HL-60 (cell line): ENCODE measurements at regions not wholly inside any gene's neighbourhood (a gene's known extent, or its start where the extent isn't known, plus 50 kb on each side); places are given as distances from the start of the nearest gene placed in this dataset.

ENCODE experiments used
- DNase-seq, 2 experiments: peaks; one replicate each; pipeline ENCODE4 v3.0.0-alpha.2; 2010 to 2020; ENCODE audit warnings: low read depth in 1 of 2, low spot score in 1 of 2
- H3K27ac ChIP-seq: fragments of 250-450 bp; sonication (Bioruptor Pico); replicated peaks from 2 replicates; pipeline ENCODE4 v1.5.1; 2020; ENCODE audit warnings: mild to moderate bottlenecking, moderate library complexity
- H3K27me3 ChIP-seq: fragments of 250-450 bp; sonication (Bioruptor Pico); 2 replicates; pipeline ENCODE4 v1.5.1; 2021; ENCODE audit warnings: mild to moderate bottlenecking, moderate library complexity; ENCODE audit not compliant: insufficient read depth, poor library complexity, severe bottlenecking
- H3K4me3 ChIP-seq: replicated peaks from 2 replicates; pipeline ENCODE4 v1.5.1; 2011; ENCODE audit warnings: mild to moderate bottlenecking, control low read depth, low read length; ENCODE audit not compliant: insufficient read depth
- GABPA ChIP-seq: IDR thresholded peaks from 2 replicates; pipeline ENCODE4 v1.6.1; 2012; ENCODE audit warnings: low read depth
- POLR2AphosphoS5 ChIP-seq: IDR thresholded peaks from 2 replicates; pipeline ENCODE4 v1.6.1; 2012; ENCODE audit warnings: low read depth
- SPI1 ChIP-seq: IDR thresholded peaks from 2 replicates; pipeline ENCODE4 v1.6.1; 2012; ENCODE audit warnings: low read depth, mild to moderate bottlenecking, borderline replicate concordance
- TF ChIP-seq, protein P1 (sequence below): IDR thresholded peaks from one replicate; pipeline ENCODE4 v1.5.1; 2011; ENCODE audit warnings: low read length, control low read depth, inconsistent platforms; ENCODE audit not compliant: insufficient read depth
- TF ChIP-seq, protein P2 (sequence below): IDR thresholded peaks from 2 replicates; pipeline ENCODE4 v1.6.1; 2012; ENCODE audit warnings: low read depth; ENCODE audit not compliant: insufficient replicate concordance

DNA sequence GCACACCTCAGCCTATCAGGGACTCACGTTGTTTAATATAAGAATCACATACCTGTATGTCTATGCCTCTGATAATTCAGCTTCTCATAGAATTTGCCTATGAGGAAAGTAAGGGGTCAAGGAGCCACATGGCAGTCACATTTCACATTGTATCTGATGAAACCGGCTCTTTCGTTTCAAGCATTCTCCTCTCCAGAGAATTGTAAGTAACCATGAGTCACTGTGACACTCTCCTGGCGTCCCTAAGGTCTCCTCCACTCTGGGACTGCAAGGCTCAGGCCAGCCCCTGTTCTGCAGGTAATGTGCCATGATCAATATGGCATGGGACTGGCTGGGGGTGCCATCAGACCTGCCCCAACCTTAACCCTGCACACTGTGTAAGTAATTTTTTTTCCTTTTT is 503.3 kb downstream of the COG6 start:
- TF ChIP-seq, protein P1, sequence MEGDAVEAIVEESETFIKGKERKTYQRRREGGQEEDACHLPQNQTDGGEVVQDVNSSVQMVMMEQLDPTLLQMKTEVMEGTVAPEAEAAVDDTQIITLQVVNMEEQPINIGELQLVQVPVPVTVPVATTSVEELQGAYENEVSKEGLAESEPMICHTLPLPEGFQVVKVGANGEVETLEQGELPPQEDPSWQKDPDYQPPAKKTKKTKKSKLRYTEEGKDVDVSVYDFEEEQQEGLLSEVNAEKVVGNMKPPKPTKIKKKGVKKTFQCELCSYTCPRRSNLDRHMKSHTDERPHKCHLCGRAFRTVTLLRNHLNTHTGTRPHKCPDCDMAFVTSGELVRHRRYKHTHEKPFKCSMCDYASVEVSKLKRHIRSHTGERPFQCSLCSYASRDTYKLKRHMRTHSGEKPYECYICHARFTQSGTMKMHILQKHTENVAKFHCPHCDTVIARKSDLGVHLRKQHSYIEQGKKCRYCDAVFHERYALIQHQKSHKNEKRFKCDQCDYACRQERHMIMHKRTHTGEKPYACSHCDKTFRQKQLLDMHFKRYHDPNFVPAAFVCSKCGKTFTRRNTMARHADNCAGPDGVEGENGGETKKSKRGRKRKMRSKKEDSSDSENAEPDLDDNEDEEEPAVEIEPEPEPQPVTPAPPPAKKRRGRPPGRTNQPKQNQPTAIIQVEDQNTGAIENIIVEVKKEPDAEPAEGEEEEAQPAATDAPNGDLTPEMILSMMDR: no peak
- H3K27me3 ChIP-seq: no peaks in the 10 kb centered on the region

DNA sequence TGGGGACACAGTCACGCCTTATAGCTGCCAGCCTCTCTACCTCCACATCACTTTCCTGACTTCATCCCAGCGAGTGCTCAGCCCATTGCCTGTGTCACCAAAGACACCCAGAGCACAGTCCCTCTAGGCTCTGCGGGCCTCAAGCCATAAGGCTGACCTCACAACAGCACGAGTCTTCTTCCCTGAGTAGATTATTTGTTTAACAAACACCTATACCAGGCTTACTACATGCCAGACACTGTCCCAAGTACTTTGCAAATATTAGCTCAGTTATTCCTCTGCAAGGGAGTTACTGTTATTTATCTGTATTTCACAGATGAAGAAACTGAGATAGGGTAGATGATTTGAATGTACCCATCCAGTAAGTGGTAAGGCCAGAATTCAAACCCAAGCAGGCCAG is 504.3 kb downstream of the COG6 start:
- DNase-seq: no peak
- no peak overlapping the region for H3K27ac ChIP-seq
- TF ChIP-seq SPI1 (no peak), GABPA (no peak), POLR2AphosphoS5 (no peak)
- TF ChIP-seq, protein P2, sequence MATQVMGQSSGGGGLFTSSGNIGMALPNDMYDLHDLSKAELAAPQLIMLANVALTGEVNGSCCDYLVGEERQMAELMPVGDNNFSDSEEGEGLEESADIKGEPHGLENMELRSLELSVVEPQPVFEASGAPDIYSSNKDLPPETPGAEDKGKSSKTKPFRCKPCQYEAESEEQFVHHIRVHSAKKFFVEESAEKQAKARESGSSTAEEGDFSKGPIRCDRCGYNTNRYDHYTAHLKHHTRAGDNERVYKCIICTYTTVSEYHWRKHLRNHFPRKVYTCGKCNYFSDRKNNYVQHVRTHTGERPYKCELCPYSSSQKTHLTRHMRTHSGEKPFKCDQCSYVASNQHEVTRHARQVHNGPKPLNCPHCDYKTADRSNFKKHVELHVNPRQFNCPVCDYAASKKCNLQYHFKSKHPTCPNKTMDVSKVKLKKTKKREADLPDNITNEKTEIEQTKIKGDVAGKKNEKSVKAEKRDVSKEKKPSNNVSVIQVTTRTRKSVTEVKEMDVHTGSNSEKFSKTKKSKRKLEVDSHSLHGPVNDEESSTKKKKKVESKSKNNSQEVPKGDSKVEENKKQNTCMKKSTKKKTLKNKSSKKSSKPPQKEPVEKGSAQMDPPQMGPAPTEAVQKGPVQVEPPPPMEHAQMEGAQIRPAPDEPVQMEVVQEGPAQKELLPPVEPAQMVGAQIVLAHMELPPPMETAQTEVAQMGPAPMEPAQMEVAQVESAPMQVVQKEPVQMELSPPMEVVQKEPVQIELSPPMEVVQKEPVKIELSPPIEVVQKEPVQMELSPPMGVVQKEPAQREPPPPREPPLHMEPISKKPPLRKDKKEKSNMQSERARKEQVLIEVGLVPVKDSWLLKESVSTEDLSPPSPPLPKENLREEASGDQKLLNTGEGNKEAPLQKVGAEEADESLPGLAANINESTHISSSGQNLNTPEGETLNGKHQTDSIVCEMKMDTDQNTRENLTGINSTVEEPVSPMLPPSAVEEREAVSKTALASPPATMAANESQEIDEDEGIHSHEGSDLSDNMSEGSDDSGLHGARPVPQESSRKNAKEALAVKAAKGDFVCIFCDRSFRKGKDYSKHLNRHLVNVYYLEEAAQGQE: no peak
- TF ChIP-seq, protein P1: no peak
- H3K27me3 ChIP-seq: no peaks in the 10 kb centered on the region
- H3K4me3 ChIP-seq: no peak overlapping the region

More for the DNA sequence above, 503.3 kb downstream of the COG6 start:
- no peak overlapping the region for H3K4me3 ChIP-seq
- H3K27ac ChIP-seq: no peak overlapping the region
- no peak for DNase-seq

DNA sequence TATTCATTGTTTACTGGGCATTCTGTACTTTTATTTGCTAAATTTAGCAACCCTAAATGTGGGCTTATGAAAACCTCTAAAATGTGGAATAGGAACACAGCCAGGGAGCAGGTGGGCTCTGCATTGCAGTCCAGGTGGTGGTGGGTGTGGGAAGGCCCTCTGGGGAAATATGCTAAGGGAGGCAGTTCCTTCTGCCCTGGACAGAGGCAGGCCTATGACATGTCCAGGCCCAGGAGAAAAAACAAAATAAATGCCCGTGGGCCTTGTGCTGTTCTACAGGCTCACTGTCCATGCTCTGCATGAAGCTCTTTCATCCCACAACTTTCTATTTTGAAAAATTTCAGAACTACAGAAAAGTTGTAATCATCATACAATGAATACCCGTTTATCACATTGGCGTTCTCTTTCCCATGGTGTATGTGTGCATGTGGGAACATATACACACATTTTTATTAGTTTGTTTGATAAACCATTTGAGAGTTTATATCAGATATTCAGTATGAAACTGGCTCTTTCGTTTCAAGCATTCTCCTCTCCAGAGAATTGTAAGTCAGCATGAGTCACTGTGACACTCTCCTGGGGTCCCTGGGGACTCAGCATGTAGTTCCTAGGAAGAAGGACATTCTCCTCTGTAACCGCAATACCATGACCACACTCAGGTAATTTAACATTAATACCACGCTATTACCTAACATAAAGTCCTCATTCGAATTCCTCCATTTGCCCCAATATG is 505.3 kb downstream of the COG6 start:
- H3K27me3 ChIP-seq: peaks cover 4% of the 10 kb centered on the region
- H3K27ac ChIP-seq: no peak overlapping the region
- no peak for TF ChIP-seq POLR2AphosphoS5
- TF ChIP-seq GABPA: no peak
- TF ChIP-seq, protein P1: no peak
- TF ChIP-seq, protein P2: no peak
- no peak for TF ChIP-seq SPI1
- no peak for DNase-seq
- no peak overlapping the region for H3K4me3 ChIP-seq

DNA sequence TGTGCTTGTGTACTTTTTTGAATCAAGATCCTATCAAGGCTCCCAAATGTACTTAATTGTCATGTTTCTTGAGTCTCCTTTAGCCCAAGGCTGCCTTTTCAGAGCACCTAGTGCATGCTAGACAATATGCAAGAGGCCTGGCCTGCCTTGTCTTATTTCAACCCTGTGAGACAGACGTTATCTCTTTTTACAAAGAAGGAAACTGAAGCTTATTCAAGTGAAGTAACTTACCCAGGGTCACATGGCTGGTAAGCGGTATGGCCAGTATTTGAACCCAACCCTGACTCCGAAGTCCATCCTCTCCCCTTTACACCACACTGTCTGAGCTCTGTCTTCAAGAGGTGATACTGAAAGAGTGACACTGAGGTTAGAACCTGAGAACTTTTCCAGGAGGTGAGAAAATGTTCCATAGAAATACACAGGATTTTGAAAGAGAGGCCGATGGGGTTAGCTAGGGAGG is 505.1 kb downstream of the FOXO1 start:
- Histone ChIP-seq H3K27ac (no peak overlapping the region), H3K4me3 (no peak overlapping the region), H3K27me3 (peaks cover 10% of the 10 kb centered on the region)
- TF ChIP-seq, protein P1: no peak
- TF ChIP-seq, protein P2: no peak
- no peak for TF ChIP-seq SPI1
- no peak for TF ChIP-seq GABPA
- no peak for TF ChIP-seq POLR2AphosphoS5
- no peak for DNase-seq
